ENCODE measurements at regions not wholly inside any gene's neighbourhood (a gene's known extent, or its start where the extent isn't known, plus 50 kb on each side); places are given as distances from the start of the nearest gene placed in this dataset.

DNA sequence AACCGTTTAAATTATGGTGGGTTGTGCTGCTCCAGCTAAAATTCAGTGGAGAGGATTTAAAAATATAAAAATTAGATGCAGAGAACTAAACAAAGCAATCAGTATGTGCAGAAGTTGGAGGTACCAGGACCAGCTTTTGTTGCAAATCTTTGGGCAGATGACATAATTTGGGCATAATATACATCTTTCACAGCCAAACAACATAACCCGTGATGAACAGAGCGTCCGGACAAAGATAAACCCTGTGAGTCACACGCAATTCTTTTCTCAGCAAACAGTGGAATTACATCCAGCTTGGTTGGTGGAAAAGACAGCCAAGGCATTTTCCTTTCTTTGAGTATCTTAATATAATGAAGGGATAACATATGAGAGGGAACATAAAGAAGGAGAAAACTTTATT lies 419.4 kb upstream of the ADAMTS9 start:
- peaks cover 13% of the 10 kb centered on the region for H3K4me1 Mint-ChIP-seq (ENCODE audit: unreplicated experiment)
- no peaks in the 10 kb centered on the region for H3K36me3 Mint-ChIP-seq
- H3K9me3 Mint-ChIP-seq: no peaks in the 10 kb centered on the region
- TF ChIP-seq, protein P1, sequence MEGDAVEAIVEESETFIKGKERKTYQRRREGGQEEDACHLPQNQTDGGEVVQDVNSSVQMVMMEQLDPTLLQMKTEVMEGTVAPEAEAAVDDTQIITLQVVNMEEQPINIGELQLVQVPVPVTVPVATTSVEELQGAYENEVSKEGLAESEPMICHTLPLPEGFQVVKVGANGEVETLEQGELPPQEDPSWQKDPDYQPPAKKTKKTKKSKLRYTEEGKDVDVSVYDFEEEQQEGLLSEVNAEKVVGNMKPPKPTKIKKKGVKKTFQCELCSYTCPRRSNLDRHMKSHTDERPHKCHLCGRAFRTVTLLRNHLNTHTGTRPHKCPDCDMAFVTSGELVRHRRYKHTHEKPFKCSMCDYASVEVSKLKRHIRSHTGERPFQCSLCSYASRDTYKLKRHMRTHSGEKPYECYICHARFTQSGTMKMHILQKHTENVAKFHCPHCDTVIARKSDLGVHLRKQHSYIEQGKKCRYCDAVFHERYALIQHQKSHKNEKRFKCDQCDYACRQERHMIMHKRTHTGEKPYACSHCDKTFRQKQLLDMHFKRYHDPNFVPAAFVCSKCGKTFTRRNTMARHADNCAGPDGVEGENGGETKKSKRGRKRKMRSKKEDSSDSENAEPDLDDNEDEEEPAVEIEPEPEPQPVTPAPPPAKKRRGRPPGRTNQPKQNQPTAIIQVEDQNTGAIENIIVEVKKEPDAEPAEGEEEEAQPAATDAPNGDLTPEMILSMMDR (conservative IDR thresholded peaks at IDR 0.05): no peak
- H3K27me3 Mint-ChIP-seq: peaks cover 11% of the 10 kb centered on the region
- no peak overlapping the region for H3K27ac Mint-ChIP-seq
- DNase-seq (ENCODE audit: extremely low spot score, unreplicated experiment): no peak
- no peak overlapping the region for H3K4me3 Mint-ChIP-seq

DNA sequence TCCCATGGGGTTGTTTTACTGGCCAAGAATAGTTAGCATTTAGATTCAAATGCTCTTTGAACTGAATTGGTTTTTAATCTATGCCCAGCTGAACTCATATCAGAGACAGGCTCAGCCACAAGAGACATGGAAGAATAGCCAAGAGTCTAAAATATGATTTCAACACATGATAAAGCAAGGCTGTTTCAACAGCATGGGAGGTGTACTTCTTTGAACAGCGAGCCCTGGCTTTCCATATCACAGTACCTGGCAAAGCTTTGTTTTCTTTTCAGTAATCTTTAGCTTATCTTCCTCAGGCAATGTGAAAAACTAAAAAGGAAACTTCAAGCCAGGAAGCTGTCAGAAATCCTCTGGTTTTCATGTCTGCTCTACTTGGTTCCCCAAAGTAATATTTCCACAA lies 413.6 kb upstream of the ADAMTS9 start:
- no peak for DNase-seq (ENCODE audit: extremely low spot score, unreplicated experiment)
- no peaks in the 10 kb centered on the region for H3K36me3 Mint-ChIP-seq
- TF ChIP-seq, protein P1 (conservative IDR thresholded peaks at IDR 0.05): no peak
- no peaks in the 10 kb centered on the region for H3K4me1 Mint-ChIP-seq (ENCODE audit: unreplicated experiment)
- H3K27ac Mint-ChIP-seq: no peak overlapping the region
- H3K27me3 Mint-ChIP-seq: peaks cover 8% of the 10 kb centered on the region
- H3K4me3 Mint-ChIP-seq: no peak overlapping the region
- H3K9me3 Mint-ChIP-seq: no peaks in the 10 kb centered on the region

DNA sequence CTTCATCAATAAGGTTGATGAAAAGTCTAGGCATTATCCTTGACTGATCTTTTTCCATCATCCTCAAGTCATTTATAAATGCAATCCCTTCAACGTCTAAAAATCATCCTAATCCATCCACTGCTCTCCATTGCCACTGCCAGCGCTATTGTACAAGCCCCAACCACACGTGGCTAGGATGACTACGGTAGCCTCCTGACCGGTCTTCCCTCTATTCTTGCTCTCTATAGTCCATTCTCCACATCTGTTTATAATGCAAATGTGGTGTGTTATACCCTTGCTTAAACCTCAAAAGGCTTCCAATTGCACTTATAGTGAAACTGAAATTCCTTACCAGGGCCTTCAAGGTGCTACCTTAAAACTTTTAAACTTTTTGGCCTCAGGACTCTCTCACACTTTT lies 410.6 kb upstream of the ADAMTS9 start:
- H3K4me3 Mint-ChIP-seq: no peak overlapping the region
- H3K27me3 Mint-ChIP-seq: peaks cover 4% of the 10 kb centered on the region
- H3K9me3 Mint-ChIP-seq: no peaks in the 10 kb centered on the region
- H3K4me1 Mint-ChIP-seq (ENCODE audit: unreplicated experiment): no peaks in the 10 kb centered on the region
- DNase-seq (ENCODE audit: extremely low spot score, unreplicated experiment): no peak
- TF ChIP-seq, protein P1 (conservative IDR thresholded peaks at IDR 0.05): no peak
- no peaks in the 10 kb centered on the region for H3K36me3 Mint-ChIP-seq
- H3K27ac Mint-ChIP-seq: no peak overlapping the region

- no peak overlapping the region for H3K4me3 Mint-ChIP-seq
- H3K4me1 Mint-ChIP-seq (ENCODE audit: unreplicated experiment): no peaks in the 10 kb centered on the region
- no peaks in the 10 kb centered on the region for H3K9me3 Mint-ChIP-seq
- DNase-seq (ENCODE audit: extremely low spot score, unreplicated experiment): no peak
- peaks cover 4% of the 10 kb centered on the region for H3K27me3 Mint-ChIP-seq
- H3K36me3 Mint-ChIP-seq: no peaks in the 10 kb centered on the region
- no peak overlapping the region for H3K27ac Mint-ChIP-seq
- TF ChIP-seq, protein P1 (conservative IDR thresholded peaks at IDR 0.05): no peak
Measured at GRCh38 chr3:65096110-65096745, 408.4 kb upstream of the ADAMTS9 start.

DNA sequence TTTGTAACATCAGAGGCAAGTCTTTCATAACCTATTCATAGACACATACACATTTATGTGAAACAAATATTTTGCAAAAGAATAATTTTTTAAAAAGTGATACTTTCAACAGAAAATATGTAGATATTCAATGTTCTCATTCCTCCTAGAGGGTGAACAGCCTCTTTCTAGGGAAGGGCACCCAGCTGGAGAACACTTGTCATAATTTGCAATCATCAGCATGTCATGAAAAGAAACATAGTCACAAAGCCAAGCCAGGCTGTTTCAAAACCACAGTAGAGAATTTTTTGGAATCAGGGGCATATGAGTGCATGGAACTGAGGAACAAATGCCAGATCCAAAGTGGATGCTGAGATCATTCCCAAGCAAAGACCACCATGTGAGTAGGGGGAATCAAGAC lies 406.9 kb upstream of the ADAMTS9 start:
- H3K4me1 Mint-ChIP-seq (ENCODE audit: unreplicated experiment): peaks cover under 1% of the 10 kb centered on the region
- H3K36me3 Mint-ChIP-seq: no peaks in the 10 kb centered on the region
- peaks cover 4% of the 10 kb centered on the region for H3K27me3 Mint-ChIP-seq
- no peak overlapping the region for H3K4me3 Mint-ChIP-seq
- H3K27ac Mint-ChIP-seq: no peak overlapping the region
- TF ChIP-seq, protein P1 (conservative IDR thresholded peaks at IDR 0.05): no peak
- DNase-seq (ENCODE audit: extremely low spot score, unreplicated experiment): no peak
- H3K9me3 Mint-ChIP-seq: no peaks in the 10 kb centered on the region

DNA sequence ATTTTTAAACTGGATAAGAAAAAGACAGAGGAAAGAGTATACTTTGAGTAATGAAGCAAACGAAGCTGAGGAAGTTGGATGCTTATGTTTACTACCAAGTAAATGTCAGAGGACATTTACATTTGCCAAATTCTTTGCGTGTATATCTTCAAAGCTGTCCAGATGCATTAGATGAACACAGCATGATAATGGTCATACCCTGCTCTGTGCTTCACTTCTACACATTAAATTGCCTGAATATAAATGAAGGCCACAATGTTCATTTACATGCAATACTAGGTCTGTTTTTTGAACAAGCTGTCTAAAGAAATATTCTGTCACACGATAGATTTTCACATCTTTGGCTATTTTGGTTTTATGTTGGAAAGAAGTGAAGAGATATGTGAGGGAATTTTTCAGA lies 405.8 kb upstream of the ADAMTS9 start:
- Mint-ChIP-seq H3K36me3 (no peaks in the 10 kb centered on the region), H3K9me3 (no peaks in the 10 kb centered on the region), H3K4me1 (ENCODE audit: unreplicated experiment) (peaks cover 6% of the 10 kb centered on the region)

More for the DNA sequence above, 405.8 kb upstream of the ADAMTS9 start:
- H3K4me3 Mint-ChIP-seq: no peak overlapping the region
- no peak for DNase-seq (ENCODE audit: extremely low spot score, unreplicated experiment)
- no peak overlapping the region for H3K27ac Mint-ChIP-seq
- TF ChIP-seq, protein P1 (conservative IDR thresholded peaks at IDR 0.05): no peak
- peaks cover 4% of the 10 kb centered on the region for H3K27me3 Mint-ChIP-seq
